GM23338 (cell line): ENCODE measurements at regions not wholly inside any gene's neighbourhood (a gene's known extent, or its start where the extent isn't known, plus 50 kb on each side); places are given as distances from the start of the nearest gene placed in this dataset.

Experiments
- ATAC-seq: fragments of 200-7000 bp; cut with Tn5 transposase; 3 replicates; pipeline ENCODE4 v1.9.1; 2020
- DNase-seq: peaks from one replicate; pipeline ENCODE4 v3.0.0-alpha.2; 2015; ENCODE audit warnings: low spot score
- H2AFZ ChIP-seq: fragments of 200-600 bp; sonication (generic); 2 replicates; pipeline ENCODE4 v1.8.0; 2016; ENCODE audit warnings: antibody characterized with exemption, mild to moderate bottlenecking, moderate library complexity
- H3F3A ChIP-seq: fragments of 200-600 bp; sonication (generic); replicated peaks from 2 replicates; pipeline ENCODE4 v1.8.0; 2017; ENCODE audit warnings: antibody characterized with exemption, mixed run types, low read depth
- H3K27ac ChIP-seq: fragments of 200-600 bp; sonication (generic); 2 replicates; pipeline ENCODE4 v1.6.1; 2016; ENCODE audit warnings: low read depth
- H3K27me3 ChIP-seq: fragments of 200-600 bp; sonication (generic); 2 replicates; pipeline ENCODE4 v1.8.0; 2016; ENCODE audit warnings: mild to moderate bottlenecking, mixed run types, moderate library complexity; ENCODE audit not compliant: insufficient read depth
- H3K36me3 ChIP-seq: fragments of 200-600 bp; sonication (generic); 2 replicates; pipeline ENCODE4 v1.8.0; 2016; ENCODE audit warnings: mild to moderate bottlenecking; ENCODE audit not compliant: insufficient read depth
- H3K4me1 ChIP-seq: fragments of 200-600 bp; sonication (generic); 2 replicates; pipeline ENCODE4 v1.8.0; 2016; ENCODE audit warnings: mild to moderate bottlenecking, moderate library complexity; ENCODE audit not compliant: insufficient read depth
- H3K4me2 ChIP-seq: fragments of 200-600 bp; sonication (generic); 2 replicates; pipeline ENCODE4 v1.7.1; 2017; ENCODE audit warnings: mixed run types
- H3K4me3 ChIP-seq: fragments of 200-600 bp; sonication (generic); 2 replicates; pipeline ENCODE4 v1.6.1; 2016; ENCODE audit warnings: mixed run types
- H3K79me2 ChIP-seq: fragments of 200-600 bp; sonication (generic); replicated peaks from 2 replicates; pipeline ENCODE4 v1.8.0; 2017; ENCODE audit warnings: mild to moderate bottlenecking; ENCODE audit not compliant: insufficient read depth
- H3K9me2 ChIP-seq: fragments of 200-600 bp; sonication (generic); 2 replicates; pipeline ENCODE4 v1.8.0; 2017; ENCODE audit not compliant: insufficient read depth
- H4K20me1 ChIP-seq: fragments of 200-600 bp; sonication (generic); replicated peaks from 2 replicates; pipeline ENCODE4 v1.8.0; 2017; ENCODE audit warnings: mild to moderate bottlenecking; ENCODE audit not compliant: insufficient read depth
- H3K27ac Mint-ChIP-seq: 2 replicates; pipeline ENCODE4 v1.8.0; 2020; ENCODE audit warnings: inconsistent platforms, mild to moderate bottlenecking, moderate library complexity, mixed read lengths
- H3K27me3 Mint-ChIP-seq: 3 replicates; pipeline ENCODE4 v1.8.0; 2022; ENCODE audit warnings: low read depth, mild to moderate bottlenecking, moderate library complexity, mixed read lengths, inconsistent platforms; ENCODE audit not compliant: insufficient read depth, poor library complexity
- H3K36me3 Mint-ChIP-seq: 3 replicates; pipeline ENCODE4 v1.8.0; 2021; ENCODE audit warnings: low read depth, mild to moderate bottlenecking, inconsistent platforms, moderate library complexity, mixed read lengths
- H3K4me1 Mint-ChIP-seq: 3 replicates; pipeline ENCODE4 v1.8.0; 2020; ENCODE audit warnings: mild to moderate bottlenecking, inconsistent platforms, mixed read lengths
- H3K4me3 Mint-ChIP-seq: 3 replicates; pipeline ENCODE4 v1.8.0; 2021; ENCODE audit warnings: moderate library complexity, mild to moderate bottlenecking, inconsistent platforms, mixed read lengths
- H3K9me3 Mint-ChIP-seq: 3 replicates; pipeline ENCODE4 v1.8.0; 2020; ENCODE audit warnings: moderate library complexity, mild to moderate bottlenecking, inconsistent platforms, mixed read lengths
- CREB1 ChIP-seq: fragments of 250-450 bp; sonication (Bioruptor Pico); IDR thresholded peaks from 2 replicates; pipeline ENCODE4 v1.5.0; 2020; ENCODE audit warnings: low read depth, mild to moderate bottlenecking, moderate library complexity
- CTCF ChIP-seq, 2 experiments: fragments of 200-600 bp in 1 of 2; sonication (generic) in 1 of 2; conservative IDR thresholded peaks; 2 replicates each; pipeline versions ENCODE4 v1.5.1 to v1.6.1; 2016 to 2017; ENCODE audit warnings: antibody characterized with exemption in 2 of 2, low read depth in 2 of 2, mild to moderate bottlenecking in 2 of 2, moderate library complexity in 1 of 2
- EZH2 ChIP-seq: fragments of 200-600 bp; sonication (generic); IDR thresholded peaks from one replicate; pipeline ENCODE4 v1.8.0; 2017; ENCODE audit warnings: antibody characterized with exemption, mild to moderate bottlenecking, low read depth; ENCODE audit not compliant: unreplicated experiment
- EZH2phosphoT487 ChIP-seq: fragments of 200-600 bp; sonication (generic); IDR thresholded peaks from one replicate; pipeline ENCODE4 v1.8.1; 2018; ENCODE audit warnings: antibody characterized with exemption; ENCODE audit not compliant: unreplicated experiment
- JUNB ChIP-seq: IDR thresholded peaks from one replicate; pipeline ENCODE4 v1.6.1; 2016; ENCODE audit warnings: antibody characterized with exemption; ENCODE audit not compliant: unreplicated experiment
- NANOG ChIP-seq: IDR thresholded peaks from 2 replicates; pipeline ENCODE4 v1.6.1; 2016; ENCODE audit warnings: antibody characterized with exemption, borderline replicate concordance
- POLR2AphosphoS5 ChIP-seq: IDR thresholded peaks from 2 replicates; pipeline ENCODE4 v1.6.1; 2016; ENCODE audit warnings: antibody characterized with exemption, low read depth
- STAT1 ChIP-seq: IDR thresholded peaks from one replicate; pipeline ENCODE4 v1.6.1; 2016; ENCODE audit warnings: antibody characterized with exemption; ENCODE audit not compliant: unreplicated experiment
- ZNF114 ChIP-seq: fragments of 250-450 bp; sonication (Bioruptor Pico); IDR thresholded peaks from 2 replicates; pipeline ENCODE4 v1.5.0; 2020; ENCODE audit warnings: mild to moderate bottlenecking, moderate library complexity
- ZNF331 ChIP-seq: fragments of 250-450 bp; sonication (Bioruptor Pico); IDR thresholded peaks from 2 replicates; pipeline ENCODE4 v1.5.0; 2020; ENCODE audit warnings: low read depth, mild to moderate bottlenecking, moderate library complexity
- ZNF462 ChIP-seq: fragments of 250-450 bp; sonication (Bioruptor Pico); IDR thresholded peaks from 2 replicates; pipeline ENCODE4 v1.5.0; 2020; ENCODE audit warnings: mild to moderate bottlenecking, moderate library complexity
- TF ChIP-seq, protein P1 (sequence below): IDR thresholded peaks from one replicate; pipeline ENCODE4 v1.6.1; 2018; ENCODE audit warnings: antibody characterized with exemption; ENCODE audit not compliant: unreplicated experiment
- TF ChIP-seq, protein P2 (sequence below): IDR thresholded peaks from 2 replicates; pipeline ENCODE4 v1.6.1; 2016; ENCODE audit warnings: antibody characterized with exemption

DNA sequence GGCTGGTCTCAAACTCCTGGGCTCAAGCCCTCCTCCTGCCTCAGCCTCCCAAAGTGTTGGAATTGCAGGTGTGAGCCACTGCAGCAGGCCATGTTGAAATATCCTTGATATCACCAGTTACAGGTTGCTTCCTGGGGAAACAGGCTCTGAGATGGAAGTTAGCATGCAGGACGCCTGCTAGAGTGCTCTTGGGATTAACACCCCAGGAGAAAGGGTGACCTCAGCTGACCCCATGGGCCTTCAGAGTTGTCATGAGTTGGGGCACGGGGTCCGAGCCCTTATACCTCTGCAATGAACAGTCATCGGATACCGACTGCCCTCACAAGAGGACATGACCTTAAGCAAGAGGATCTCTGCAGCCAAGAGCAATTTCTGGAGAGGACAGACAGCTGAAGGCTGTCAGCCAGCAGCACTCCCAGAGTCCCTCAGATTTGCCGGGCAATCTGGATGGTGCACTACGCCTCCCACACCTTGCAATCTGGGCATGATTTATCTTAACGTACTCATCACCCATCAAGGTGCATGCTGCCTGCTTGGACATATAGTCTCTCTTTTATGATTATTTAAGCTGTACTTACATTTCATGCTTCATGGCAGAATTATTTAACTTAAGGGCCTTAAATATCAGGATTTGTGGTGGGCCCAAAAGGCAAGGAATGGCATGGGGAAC lies 134.6 kb downstream of the ADSS2 start:
- H3K27ac ChIP-seq, result no peak overlapping the region
- H4K20me1 ChIP-seq, result no peaks in the 10 kb centered on the region
- Mint-ChIP-seq H3K4me1 (no peaks in the 10 kb centered on the region; the same call in 2 of the 3 replicates), H3K27me3 (no peaks in the 10 kb centered on the region), H3K9me3 (no peaks in the 10 kb centered on the region), H3K4me3 (no peak overlapping the region), H3K27ac (no peak overlapping the region), H3K36me3 (0 out of 3 replicates have a peak, but pooled peaks cover 3% of the 10 kb centered on the region)
- no peak for DNase-seq
- H3K4me1 ChIP-seq, result no peaks in the 10 kb centered on the region
- H2AFZ ChIP-seq, result no peak overlapping the region
- no peaks in the 10 kb centered on the region for H3K27me3 ChIP-seq
- no peaks in the 10 kb centered on the region for H3F3A ChIP-seq
- H3K79me2 ChIP-seq, result no peaks in the 10 kb centered on the region
- H3K4me3 ChIP-seq, result no peak overlapping the region
- H3K9me2 ChIP-seq, result no peaks in the 10 kb centered on the region
- ATAC-seq, result no peak
- H3K36me3 ChIP-seq, result no peaks in the 10 kb centered on the region
- TF ChIP-seq NANOG (no peak), STAT1 (no peak), ZNF462 (CRISPR knock-in tag) (no peak), CREB1 (CRISPR knock-in tag) (no peak), EZH2phosphoT487 (no peak), JUNB (no peak), POLR2AphosphoS5 (no peak), ZNF331 (CRISPR knock-in tag) (no peak), EZH2 (no peak), ZNF114 (CRISPR knock-in tag) (no peak), CTCF (conservative IDR thresholded peaks at IDR 0.05; ENCODE audit: low read depth in 2 of 2) (no peak)
- TF ChIP-seq, protein P1, sequence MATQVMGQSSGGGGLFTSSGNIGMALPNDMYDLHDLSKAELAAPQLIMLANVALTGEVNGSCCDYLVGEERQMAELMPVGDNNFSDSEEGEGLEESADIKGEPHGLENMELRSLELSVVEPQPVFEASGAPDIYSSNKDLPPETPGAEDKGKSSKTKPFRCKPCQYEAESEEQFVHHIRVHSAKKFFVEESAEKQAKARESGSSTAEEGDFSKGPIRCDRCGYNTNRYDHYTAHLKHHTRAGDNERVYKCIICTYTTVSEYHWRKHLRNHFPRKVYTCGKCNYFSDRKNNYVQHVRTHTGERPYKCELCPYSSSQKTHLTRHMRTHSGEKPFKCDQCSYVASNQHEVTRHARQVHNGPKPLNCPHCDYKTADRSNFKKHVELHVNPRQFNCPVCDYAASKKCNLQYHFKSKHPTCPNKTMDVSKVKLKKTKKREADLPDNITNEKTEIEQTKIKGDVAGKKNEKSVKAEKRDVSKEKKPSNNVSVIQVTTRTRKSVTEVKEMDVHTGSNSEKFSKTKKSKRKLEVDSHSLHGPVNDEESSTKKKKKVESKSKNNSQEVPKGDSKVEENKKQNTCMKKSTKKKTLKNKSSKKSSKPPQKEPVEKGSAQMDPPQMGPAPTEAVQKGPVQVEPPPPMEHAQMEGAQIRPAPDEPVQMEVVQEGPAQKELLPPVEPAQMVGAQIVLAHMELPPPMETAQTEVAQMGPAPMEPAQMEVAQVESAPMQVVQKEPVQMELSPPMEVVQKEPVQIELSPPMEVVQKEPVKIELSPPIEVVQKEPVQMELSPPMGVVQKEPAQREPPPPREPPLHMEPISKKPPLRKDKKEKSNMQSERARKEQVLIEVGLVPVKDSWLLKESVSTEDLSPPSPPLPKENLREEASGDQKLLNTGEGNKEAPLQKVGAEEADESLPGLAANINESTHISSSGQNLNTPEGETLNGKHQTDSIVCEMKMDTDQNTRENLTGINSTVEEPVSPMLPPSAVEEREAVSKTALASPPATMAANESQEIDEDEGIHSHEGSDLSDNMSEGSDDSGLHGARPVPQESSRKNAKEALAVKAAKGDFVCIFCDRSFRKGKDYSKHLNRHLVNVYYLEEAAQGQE, result no peak
- TF ChIP-seq, protein P2, sequence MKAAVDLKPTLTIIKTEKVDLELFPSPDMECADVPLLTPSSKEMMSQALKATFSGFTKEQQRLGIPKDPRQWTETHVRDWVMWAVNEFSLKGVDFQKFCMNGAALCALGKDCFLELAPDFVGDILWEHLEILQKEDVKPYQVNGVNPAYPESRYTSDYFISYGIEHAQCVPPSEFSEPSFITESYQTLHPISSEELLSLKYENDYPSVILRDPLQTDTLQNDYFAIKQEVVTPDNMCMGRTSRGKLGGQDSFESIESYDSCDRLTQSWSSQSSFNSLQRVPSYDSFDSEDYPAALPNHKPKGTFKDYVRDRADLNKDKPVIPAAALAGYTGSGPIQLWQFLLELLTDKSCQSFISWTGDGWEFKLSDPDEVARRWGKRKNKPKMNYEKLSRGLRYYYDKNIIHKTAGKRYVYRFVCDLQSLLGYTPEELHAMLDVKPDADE, result no peak
- no peak overlapping the region for H3K4me2 ChIP-seq
